K562 (cell line): ENCODE measurements at regions not wholly inside any gene's neighbourhood (a gene's known extent, or its start where the extent isn't known, plus 50 kb on each side); places are given as distances from the start of the nearest gene placed in this dataset.

ENCODE experiments used
- ATAC-seq: fragments of 200-7000 bp; cut with Tn5 transposase; 3 replicates; pipeline ENCODE4 v1.9.1; 2020; ENCODE audit warnings: moderate library complexity
- BruUV-seq: library from RNA; stranded (reverse); fragments of 400-500 nt; replicated peaks from 2 replicates; lab custom pipeline; 2021; lab: Mats Ljungman, UMichigan
- CTCF ChIA-PET: fragments of 300-600 bp; formaldehyde crosslinking; extraction: SDS; loops from one replicate; lab custom pipeline; 2021; ENCODE audit warnings: low intra/inter-chr PET ratio; lab: Yijun Ruan, JAX
- POLR2A ChIA-PET: fragments of 300-600, 350-650 bp; sonication (Branson Sonifier 250); formaldehyde crosslinking; extraction: SDS; loops from one replicate; lab custom pipeline; 2021; ENCODE audit warnings: antibody characterized with exemption, inconsistent platforms; lab: Yijun Ruan, JAX
- DNase-seq, 4 experiments: peaks; one replicate each; pipeline versions ENCODE4 v3.0.0 to v3.0.0-alpha.2; 2011 to 2018; ENCODE audit warnings: low spot score in 3 of 4, mixed read lengths in 3 of 4; ENCODE audit errors: extremely low read depth in 1 of 4
- FAIRE-seq: peaks from 2 replicates; lab custom pipeline; 2011; peaks lifted over from hg19 to GRCh38; lab: Jason Lieb, UNC
- H2AFZ ChIP-seq: 2 replicates; pipeline ENCODE4 v1.6.0; 2011; ENCODE audit warnings: low read depth, low read length, control low read depth, inconsistent platforms
- H3K27ac ChIP-seq: fragments of 200-600 bp; 3 replicates; pipeline ENCODE4 v1.8.0; 2011; ENCODE audit warnings: low read depth, mild to moderate bottlenecking, control low read depth, inconsistent platforms, low read length, moderate library complexity, mixed read lengths; ENCODE audit errors: extremely low read depth
- H3K27me3 ChIP-seq, 2 experiments: fragments of 300-600 bp in 1 of 2; 2 replicates in 1 of 2; 3 replicates in 1 of 2; pipeline versions ENCODE4 v1.6.0 to v1.8.0; 2011; ENCODE audit warnings: inconsistent platforms in 2 of 2, low read length in 2 of 2, mild to moderate bottlenecking in 1 of 2, mixed read lengths in 1 of 2, moderate library complexity in 1 of 2; ENCODE audit not compliant: control insufficient read depth in 2 of 2, insufficient read depth in 2 of 2
- H3K36me3 ChIP-seq: fragments of 300-600 bp; 3 replicates; pipeline ENCODE4 v1.8.0; 2011; ENCODE audit warnings: mild to moderate bottlenecking, low read length, inconsistent platforms; ENCODE audit not compliant: control insufficient read depth, insufficient read depth
- H3K4me1 ChIP-seq, 2 experiments: fragments of 200-600 bp in 1 of 2; replicated peaks in 1 of 2; 2 replicates in 1 of 2; 3 replicates in 1 of 2; pipeline versions ENCODE4 v1.5.1 to v1.8.0; 2011; ENCODE audit warnings: inconsistent platforms in 2 of 2, low read length in 2 of 2, mild to moderate bottlenecking in 1 of 2, mixed read lengths in 1 of 2, moderate library complexity in 1 of 2; ENCODE audit not compliant: control insufficient read depth in 2 of 2, insufficient read depth in 2 of 2
- H3K4me2 ChIP-seq: 2 replicates; pipeline ENCODE4 v1.6.1; 2011; ENCODE audit warnings: low read length, control low read depth, inconsistent platforms, mixed read lengths; ENCODE audit not compliant: insufficient read depth
- H3K4me3 ChIP-seq: fragments of 200-600 bp; sonication (generic), shearing (Covaris generic); 2 replicates; pipeline ENCODE4 v1.5.1; 2016; ENCODE audit warnings: control low read depth, inconsistent platforms
- H3K79me2 ChIP-seq: fragments of 200-600 bp; 3 replicates; pipeline ENCODE4 v1.8.0; 2011; ENCODE audit warnings: low read length, inconsistent platforms; ENCODE audit not compliant: control insufficient read depth, insufficient read depth
- H3K9ac ChIP-seq, 2 experiments: 2 replicates each; pipeline versions ENCODE4 v1.6.0 to v1.6.1; 2011; ENCODE audit warnings: low read depth in 2 of 2, low read length in 2 of 2, control low read depth in 1 of 2, inconsistent platforms in 1 of 2, mild to moderate bottlenecking in 1 of 2, mixed read lengths in 1 of 2; ENCODE audit not compliant: insufficient read depth in 1 of 2
- H3K9me1 ChIP-seq: one replicate; pipeline ENCODE4 v1.6.0; 2011; ENCODE audit warnings: inconsistent platforms, mild to moderate bottlenecking, low read length, moderate library complexity; ENCODE audit not compliant: control insufficient read depth, insufficient read depth
- H3K9me3 ChIP-seq: replicated peaks from 2 replicates; pipeline ENCODE4 v1.5.1; 2011; ENCODE audit warnings: low read depth, low read length, inconsistent platforms; ENCODE audit not compliant: control insufficient read depth, insufficient read depth
- H4K20me1 ChIP-seq: replicated peaks from 2 replicates; pipeline ENCODE4 v1.6.1; 2011; ENCODE audit warnings: low read length, inconsistent platforms, mixed read lengths; ENCODE audit not compliant: control insufficient read depth, insufficient read depth
- ATF6 ChIP-seq: sonication (generic); formaldehyde crosslinking; IDR thresholded peaks from 2 replicates; pipeline ENCODE4 v1.4.0; 2020; ENCODE audit warnings: mild to moderate bottlenecking, missing genetic modification reagents
- C11orf30 ChIP-seq: fragments of 450-650 bp; IDR thresholded peaks from 2 replicates; pipeline ENCODE4 v1.6.1; 2016; ENCODE audit warnings: low read depth, mild to moderate bottlenecking
- CBFA2T2 ChIP-seq: fragments of 450-650 bp; conservative IDR thresholded peaks from 2 replicates; pipeline ENCODE4 v1.6.1; 2017; ENCODE audit warnings: mild to moderate bottlenecking
- DMBX1 ChIP-seq: fragments of 250-450 bp; sonication (Bioruptor Pico); IDR thresholded peaks from 2 replicates; pipeline ENCODE4 v1.8.0; 2022; ENCODE audit warnings: inconsistent platforms, mild to moderate bottlenecking, moderate library complexity, borderline replicate concordance
- KLF6 ChIP-seq: fragments of 250-450 bp; sonication (Bioruptor Pico); IDR thresholded peaks from 2 replicates; pipeline ENCODE4 v1.4.0; 2020; ENCODE audit warnings: mild to moderate bottlenecking, moderate library complexity, borderline replicate concordance
- OTX1 ChIP-seq: fragments of 450-650 bp; formaldehyde crosslinking; IDR thresholded peaks from 2 replicates; pipeline ENCODE4 v1.4.0; 2022; ENCODE audit warnings: mild to moderate bottlenecking
- POLR2A ChIP-seq: fragments of 450-650 bp; conservative IDR thresholded peaks from 2 replicates; pipeline ENCODE4 v1.6.1; 2016
- STAT5B ChIP-seq: fragments of 250-450 bp; sonication (Bioruptor Pico); IDR thresholded peaks from 2 replicates; pipeline ENCODE4 v1.8.0; 2021; ENCODE audit warnings: mild to moderate bottlenecking, inconsistent platforms
- TCF3 ChIP-seq: sonication (generic); formaldehyde crosslinking; IDR thresholded peaks from 2 replicates; pipeline ENCODE4 v1.4.0; 2020; ENCODE audit warnings: mild to moderate bottlenecking, missing genetic modification reagents
- USF2 ChIP-seq: sonication (generic); formaldehyde crosslinking; IDR thresholded peaks from 2 replicates; pipeline ENCODE4 v1.5.0; 2020; ENCODE audit warnings: missing genetic modification reagents
- ZNF184 ChIP-seq: sonication (generic); formaldehyde crosslinking; IDR thresholded peaks from 2 replicates; pipeline ENCODE4 v1.5.0; 2020; ENCODE audit warnings: missing genetic modification reagents
- WGBS: fragments of 100-300 bp; shearing (Covaris generic); methylation state at CpG from one replicate; pipeline ENCODE4 v1.1.6; 2016; ENCODE audit warnings: low coverage, mixed read lengths; ENCODE audit not compliant: insufficient coverage; ENCODE audit errors: missing lambda C conversion rate; 5-methylcytosine and 5-hydroxymethylcytosine counted together
- in situ Hi-C: fragments of 300-500 bp; cut with MboI; formaldehyde crosslinking; loops from 4 replicates; pipeline ENCODE4 v1.15.0; 2018; ENCODE audit warnings: inconsistent platforms, mixed read lengths
- intact Hi-C: fragments of 100-400 bp; cut with micrococcal nuclease; formaldehyde crosslinking; loops from 2 replicates; pipeline ENCODE4 v1.14.2; 2022
- TF ChIP-seq, protein P1 (sequence below): sonication (generic); formaldehyde crosslinking; IDR thresholded peaks from 2 replicates; pipeline ENCODE4 v1.8.0; 2022; ENCODE audit warnings: missing genetic modification reagents, mild to moderate bottlenecking, moderate library complexity, borderline replicate concordance

GRCh38 chr9:90724880-90725279 is 76.7 kb upstream of the SYK start:
- ATAC-seq (no peak), DNase-seq (no peak), FAIRE-seq (no peak)
- Histone ChIP-seq H3K4me1 (no peaks in the 10 kb centered on the region), H3K36me3 (no peaks in the 10 kb centered on the region), H3K9ac (no peak overlapping the region), H3K27ac (no peak overlapping the region), H3K4me2 (no peak overlapping the region), H3K9me1 (no peaks in the 10 kb centered on the region), H3K79me2 (no peaks in the 10 kb centered on the region), H2AFZ (no peak overlapping the region), H3K27me3 (peaks cover 0 to 6% of the 10 kb centered on the region in 2 experiments; a peak in 1 of 5 replicates), H3K4me3 (no peak overlapping the region), H3K9me3 (no peaks in the 10 kb centered on the region), H4K20me1 (no peaks in the 10 kb centered on the region)
- no TSS peak for BruUV-seq
- intact Hi-C loops: no loop called here
- CTCF ChIA-PET: no interaction called here
- 2% methylated on average over 7 of the region's 7 CpGs for WGBS
- no peak for TF ChIP-seq TCF3
- no peak for TF ChIP-seq CBFA2T2
- no peak for TF ChIP-seq STAT5B (CRISPR knock-in tag)
- TF ChIP-seq DMBX1 (CRISPR knock-in tag): no peak
- no peak for TF ChIP-seq POLR2A
- no peak for TF ChIP-seq ATF6 (CRISPR knock-in tag)
- TF ChIP-seq C11orf30: no peak
- TF ChIP-seq, protein P1, sequence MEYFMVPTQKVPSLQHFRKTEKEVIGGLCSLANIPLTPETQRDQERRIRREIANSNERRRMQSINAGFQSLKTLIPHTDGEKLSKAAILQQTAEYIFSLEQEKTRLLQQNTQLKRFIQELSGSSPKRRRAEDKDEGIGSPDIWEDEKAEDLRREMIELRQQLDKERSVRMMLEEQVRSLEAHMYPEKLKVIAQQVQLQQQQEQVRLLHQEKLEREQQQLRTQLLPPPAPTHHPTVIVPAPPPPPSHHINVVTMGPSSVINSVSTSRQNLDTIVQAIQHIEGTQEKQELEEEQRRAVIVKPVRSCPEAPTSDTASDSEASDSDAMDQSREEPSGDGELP (CRISPR knock-in tag): no peak
- no peak for TF ChIP-seq USF2 (CRISPR knock-in tag)
- no peak for TF ChIP-seq OTX1 (CRISPR knock-in tag)
- TF ChIP-seq ZNF184: no peak
- no peak for TF ChIP-seq KLF6 (CRISPR knock-in tag)
- POLR2A ChIA-PET: no interaction called here
- in situ Hi-C loops: no loop called here
